ENCODE measurements at regions not wholly inside any gene's neighbourhood (a gene's known extent, or its start where the extent isn't known, plus 50 kb on each side); places are given as distances from the start of the nearest gene placed in this dataset.

DNA sequence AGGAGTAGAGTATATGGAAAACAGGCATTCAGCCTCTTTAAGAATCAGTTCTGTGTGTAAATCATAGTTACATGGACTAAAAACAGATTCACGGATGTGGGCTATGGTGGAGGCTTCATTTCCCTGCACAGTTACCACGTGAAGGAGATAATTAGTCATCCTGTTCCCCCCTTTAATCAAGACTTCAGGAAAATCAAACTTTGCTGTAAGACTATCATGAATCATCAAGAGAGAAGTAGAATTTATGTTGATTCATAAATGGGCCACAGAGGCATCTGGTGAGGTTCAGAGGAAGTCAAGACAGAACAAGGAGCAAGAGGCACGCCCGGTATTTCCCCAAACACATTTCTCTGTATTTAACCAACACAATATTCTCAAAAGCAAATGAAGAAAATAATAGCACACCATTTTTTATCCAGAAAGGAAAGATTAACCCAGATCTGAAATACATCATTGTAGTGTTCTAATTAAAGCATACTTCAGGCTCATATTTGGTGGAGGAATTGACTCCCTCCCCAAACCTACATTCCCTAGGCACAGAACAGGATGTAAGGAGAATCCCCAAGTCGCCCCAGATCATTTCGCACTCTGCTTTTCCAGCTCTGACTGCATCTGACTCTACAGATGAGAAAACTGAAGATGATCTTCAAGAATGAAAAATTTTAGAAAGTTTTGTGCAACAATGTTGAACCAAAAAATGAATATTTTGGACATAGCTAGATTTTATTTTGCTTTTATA, 175.8 kb upstream of the GAS1 start:
- no peak for FAIRE-seq

DNA sequence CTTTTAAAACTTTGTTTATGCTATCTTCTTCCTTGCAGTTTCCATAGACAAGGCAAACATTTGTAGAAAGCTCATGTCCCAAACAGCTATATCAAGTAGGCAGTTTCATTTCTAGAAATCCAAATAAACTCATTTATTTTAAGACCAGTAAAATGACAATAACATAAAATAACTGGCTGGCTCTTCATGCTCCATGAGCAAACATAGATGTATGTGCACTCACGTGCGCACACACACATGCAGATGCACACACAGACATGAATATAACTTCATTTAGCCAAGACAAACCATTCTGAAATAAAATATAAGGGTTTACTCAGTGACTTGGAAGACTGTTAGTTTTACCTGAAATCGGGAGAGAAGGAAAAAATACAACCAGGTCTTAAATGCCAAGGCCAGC, 176.5 kb upstream of the GAS1 start:
- FAIRE-seq, result no peak

DNA sequence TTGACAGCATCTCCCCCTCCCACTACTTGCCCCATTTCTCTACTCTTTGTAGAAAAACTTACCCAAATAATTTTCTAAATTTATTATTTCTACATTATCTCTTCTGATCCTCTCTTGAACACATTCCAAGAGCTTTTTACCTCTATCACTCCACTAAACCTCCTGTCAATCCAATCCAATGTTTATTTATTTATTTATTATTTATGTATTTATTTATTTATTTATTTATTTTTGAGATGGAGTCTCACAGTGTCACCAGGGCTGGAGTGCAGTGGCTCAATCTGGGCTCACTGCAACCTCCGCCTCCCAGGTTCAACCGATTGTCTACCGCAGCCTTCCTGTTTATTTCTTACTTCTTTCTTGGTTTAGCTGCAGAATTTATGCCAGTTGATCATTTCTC, 178.5 kb upstream of the GAS1 start:
- FAIRE-seq, result no peak

GRCh38 chr9:87127543-87127942, 180.2 kb upstream of the GAS1 start:
- no peak for FAIRE-seq

DNA sequence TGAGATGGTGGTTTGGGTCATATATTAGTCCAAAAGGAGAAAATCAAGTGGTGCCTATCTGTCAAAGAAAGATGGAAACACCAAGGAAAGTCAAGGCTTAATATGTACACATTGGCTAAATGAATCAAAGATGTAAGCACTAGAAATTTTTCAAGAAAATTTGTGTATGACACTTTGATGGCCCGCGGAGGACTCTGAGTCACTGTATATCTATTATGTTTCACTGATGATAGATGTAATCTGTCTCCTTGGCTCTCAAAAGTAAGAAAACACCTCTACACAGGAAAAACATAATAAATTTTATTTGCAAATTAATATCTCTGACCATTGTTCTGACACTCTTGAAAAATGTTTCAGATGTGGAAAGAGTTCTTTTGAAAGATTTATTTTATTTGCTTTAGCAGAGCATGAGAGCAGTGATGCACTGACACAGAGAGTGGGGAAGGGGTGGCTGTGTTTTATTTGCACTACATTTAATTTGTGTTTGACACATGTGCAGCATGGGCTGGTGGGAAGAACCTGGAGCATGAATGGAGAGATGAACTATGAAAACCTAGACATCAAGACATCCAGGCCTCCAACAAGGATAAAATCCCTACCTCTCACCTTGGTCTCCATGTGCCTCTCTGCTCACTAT, 180.8 kb upstream of the GAS1 start:
- FAIRE-seq, result no peak

DNA sequence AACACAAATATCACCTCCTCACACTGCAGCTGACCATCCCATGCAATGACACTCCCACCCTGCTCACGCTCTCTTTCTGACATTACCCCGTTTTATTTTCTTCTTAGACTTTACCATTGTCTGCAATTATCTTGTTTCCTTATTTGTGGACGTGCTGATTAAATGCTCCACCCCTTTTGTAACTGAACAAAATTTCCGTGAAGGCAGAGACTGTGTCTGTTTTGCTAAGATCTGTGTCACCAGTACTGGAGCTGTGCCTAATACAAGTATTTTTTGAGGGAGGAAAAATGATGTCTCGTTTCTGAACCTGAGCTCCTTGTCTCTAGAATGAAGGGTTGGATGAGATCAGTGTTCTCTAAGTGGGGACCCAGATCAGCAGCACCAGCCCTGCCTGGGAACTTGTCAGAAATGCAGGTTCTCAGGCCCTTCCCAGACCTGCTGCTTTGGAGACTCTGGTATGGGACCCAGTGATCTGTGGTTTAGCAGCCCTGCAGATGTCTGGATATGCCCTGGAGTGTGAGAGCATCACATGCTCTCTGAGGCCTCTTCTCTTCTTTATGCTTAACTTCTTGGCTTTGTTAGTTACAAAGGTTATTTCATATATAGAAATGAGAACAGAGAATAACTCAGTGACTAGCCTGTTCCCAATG, 181.7 kb upstream of the GAS1 start:
- FAIRE-seq, result no peak

GRCh38 chr9:87135074-87135473, 187.8 kb upstream of the GAS1 start:
- no peak for FAIRE-seq

DNA sequence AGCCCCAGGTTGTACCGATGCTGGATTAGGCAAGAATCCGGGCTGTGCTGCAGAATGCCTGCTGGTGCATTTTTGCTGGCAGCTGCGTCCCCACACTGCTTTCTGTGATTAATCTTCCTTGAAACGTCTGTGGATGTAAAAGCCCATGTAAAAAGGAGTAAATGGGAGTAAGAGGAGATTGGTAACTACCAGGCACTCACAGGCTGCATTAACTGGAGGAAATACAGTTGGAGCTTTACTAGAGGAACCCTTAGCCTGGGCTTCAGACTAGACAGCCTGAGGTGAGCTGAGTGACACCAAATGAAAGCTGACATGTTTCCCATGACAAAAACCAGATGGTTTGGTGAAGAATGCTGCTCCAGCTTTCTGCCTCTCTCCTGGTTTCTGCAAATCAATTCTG, 190.4 kb upstream of the GAS1 start:
- FAIRE-seq, result no peak

- FAIRE-seq, result no peak
Observed at GRCh38 chr9:87138128-87139040, 191.1 kb upstream of the GAS1 start.

DNA sequence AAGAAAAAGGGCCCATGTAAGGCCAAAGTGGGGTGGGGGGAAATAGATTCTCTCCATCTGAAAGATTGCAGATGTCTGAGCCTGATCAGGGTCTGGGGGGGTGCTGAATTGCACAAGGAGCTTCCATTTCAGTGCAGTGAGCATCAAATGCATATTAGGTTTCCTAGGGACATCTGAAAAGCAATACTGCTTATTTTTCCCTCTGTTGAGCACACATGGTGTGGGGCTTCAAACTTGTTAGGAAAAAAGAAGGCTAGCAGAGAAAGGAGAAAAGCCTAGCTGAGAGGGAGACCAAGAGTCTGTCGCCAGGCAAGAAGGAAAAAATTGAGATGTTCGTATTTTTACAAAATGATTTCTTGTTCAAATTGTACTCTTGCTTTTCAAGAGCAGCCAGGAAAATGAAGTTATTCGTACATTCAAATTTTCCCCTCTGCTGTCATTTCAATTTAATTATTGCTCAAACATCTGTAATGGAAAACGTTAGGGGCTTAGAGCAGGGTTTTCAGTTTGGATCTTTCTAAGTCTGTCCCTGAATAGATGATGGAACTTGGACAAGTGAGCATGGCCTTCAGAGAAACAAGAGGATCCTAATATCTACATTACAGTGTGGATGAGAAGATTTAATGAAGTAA, 191.9 kb upstream of the GAS1 start:
- no peak for FAIRE-seq

GRCh38 chr9:87140142-87140541, 192.8 kb upstream of the GAS1 start:
- no peak for FAIRE-seq

GRCh38 chr9:87140605-87141109, 193.4 kb upstream of the GAS1 start:
- FAIRE-seq, result no peak

DNA sequence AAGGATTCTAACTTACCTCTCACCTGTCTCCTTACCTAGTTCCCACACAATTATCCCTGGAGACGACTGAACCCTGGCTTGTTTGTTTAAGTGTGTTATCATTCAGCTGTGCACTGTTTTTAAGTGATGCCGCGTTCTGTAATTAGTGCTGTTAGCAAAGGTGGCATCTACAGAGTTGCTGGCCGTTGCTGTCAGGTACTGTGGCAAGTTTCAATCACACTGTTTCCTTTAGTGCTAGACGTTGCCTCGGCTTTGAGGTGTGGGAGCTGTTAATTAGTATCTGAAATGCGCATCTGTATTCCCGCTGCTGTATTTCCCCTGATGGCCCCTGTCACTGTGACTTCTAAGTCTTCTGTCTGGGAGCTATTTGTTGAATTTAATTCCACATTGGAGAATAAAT, 193.8 kb upstream of the GAS1 start:
- no peak for FAIRE-seq

- no peak for FAIRE-seq
Observed at GRCh38 chr9:87146933-87147332, 199.6 kb upstream of the GAS1 start.

GRCh38 chr9:87147839-87148238, 200.5 kb upstream of the GAS1 start:
- FAIRE-seq, result no peak

GRCh38 chr9:87148331-87149104, 201.2 kb upstream of the GAS1 start:
- no peak for FAIRE-seq

DNA sequence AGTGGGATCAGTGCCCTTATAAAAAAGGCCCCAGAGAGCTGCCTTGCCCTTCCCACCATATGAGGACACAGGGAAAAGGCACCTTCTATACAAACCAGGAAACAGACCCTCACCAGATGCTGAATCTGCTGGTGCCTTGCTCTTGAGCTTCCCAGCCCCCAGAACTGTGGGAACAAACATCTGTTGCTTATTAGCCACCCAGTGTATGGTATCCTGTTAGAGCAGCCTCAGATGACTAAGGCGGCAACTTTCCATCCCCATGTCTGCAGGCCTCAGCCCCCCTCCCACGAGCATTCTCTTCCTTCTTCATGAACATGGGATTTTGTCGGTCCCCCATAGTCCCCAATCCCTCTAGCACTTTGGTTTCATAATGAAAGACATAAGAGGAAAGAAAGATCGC, 202.5 kb upstream of the GAS1 start:
- no peak for FAIRE-seq

GRCh38 chr9:87152256-87152655, 204.9 kb upstream of the GAS1 start:
- no peak for FAIRE-seq

- no peak for FAIRE-seq
Observed at GRCh38 chr9:87156247-87156646, 208.9 kb upstream of the GAS1 start.

GRCh38 chr9:87157366-87158031, 210.2 kb upstream of the GAS1 start:
- FAIRE-seq, result no peak

DNA sequence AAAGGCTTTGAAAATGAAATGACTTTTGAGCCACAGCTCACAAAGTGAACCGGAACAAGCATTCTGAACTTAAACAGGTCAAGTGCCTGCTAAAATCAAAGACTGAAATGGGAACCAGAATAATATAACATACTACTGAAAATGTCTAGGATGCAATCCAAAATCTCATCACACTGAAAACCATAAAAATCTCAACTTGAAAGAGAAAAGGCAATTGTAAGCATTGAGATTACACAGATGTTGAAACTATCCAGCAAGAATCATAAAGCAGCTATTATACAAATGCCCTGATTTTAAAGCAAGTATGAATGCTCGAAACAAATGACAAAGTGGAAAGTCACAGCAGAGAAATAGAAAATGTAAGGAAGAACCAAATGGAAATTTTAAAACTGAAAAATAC, 211.5 kb upstream of the GAS1 start:
- FAIRE-seq, result no peak

All from A204.1 (cell line).